HT1080 (cell line): ENCODE measurements at regions not wholly inside any gene's neighbourhood (a gene's known extent, or its start where the extent isn't known, plus 50 kb on each side); places are given as distances from the start of the nearest gene placed in this dataset.
"Not testable (repeated sequence)": the region's sequence is repeated elsewhere in the genome, so short reads cannot be mapped to it uniquely, and the experiment has no call there.

ENCODE experiments used
- DNase-seq: peaks from one replicate; pipeline ENCODE4 v3.0.0-alpha.2; 2015; ENCODE audit warnings: low read depth

GRCh38 chr17:72445055-72445991, 324.5 kb downstream of the SOX9 start:
- DNase-seq, result no peak

GRCh38 chr17:72446118-72446517, 325.3 kb downstream of the SOX9 start:
- no peak for DNase-seq

- DNase-seq, result no peak
Measured at GRCh38 chr17:72446525-72447250, 325.9 kb downstream of the SOX9 start.

GRCh38 chr17:72447251-72447640, 326.4 kb downstream of the SOX9 start:
- no peak for DNase-seq

- DNase-seq, result no peak
Measured at GRCh38 chr17:72448019-72448418, 327.2 kb downstream of the SOX9 start.

- DNase-seq, result no peak
Measured at GRCh38 chr17:72452286-72453173, 331.7 kb downstream of the SOX9 start.

GRCh38 chr17:72454342-72454741, 333.5 kb downstream of the SOX9 start:
- no peak for DNase-seq

GRCh38 chr17:72455562-72455961, 334.7 kb downstream of the SOX9 start:
- DNase-seq, result no peak

- DNase-seq, result peak; percentile 54
Measured at GRCh38 chr17:72456075-72456474, 335.3 kb downstream of the SOX9 start.

- no peak for DNase-seq
Measured at GRCh38 chr17:72457712-72458111, 336.9 kb downstream of the SOX9 start.

GRCh38 chr17:72458301-72458700, 337.5 kb downstream of the SOX9 start:
- no peak for DNase-seq

GRCh38 chr17:72460711-72461110, 339.9 kb downstream of the SOX9 start:
- no peak for DNase-seq

GRCh38 chr17:72461757-72462156, 340.9 kb downstream of the SOX9 start:
- no peak for DNase-seq

GRCh38 chr17:72462407-72462806, 341.6 kb downstream of the SOX9 start:
- no peak for DNase-seq

GRCh38 chr17:72462814-72463213, 342.0 kb downstream of the SOX9 start:
- DNase-seq, result no peak

GRCh38 chr17:72463287-72464102, 342.7 kb downstream of the SOX9 start:
- no peak for DNase-seq

GRCh38 chr17:72464221-72464620, 343.4 kb downstream of the SOX9 start:
- not testable (repeated sequence) for DNase-seq

- DNase-seq, result peak; percentile 96
Measured at GRCh38 chr17:72465191-72466024, 344.6 kb downstream of the SOX9 start.

GRCh38 chr17:72466199-72466598, 345.4 kb downstream of the SOX9 start:
- DNase-seq, result peak; percentile 80

- DNase-seq, result no peak
Measured at GRCh38 chr17:72466606-72467005, 345.8 kb downstream of the SOX9 start.
